HG03045 (cell line): ENCODE measurements at regions not wholly inside any gene's neighbourhood (a gene's known extent, or its start where the extent isn't known, plus 50 kb on each side); places are given as distances from the start of the nearest gene placed in this dataset.

Experiments used
- ATAC-seq: cut with Tn5 transposase; IDR thresholded peaks from one replicate; pipeline ENCODE4 v1.9.1; 2021; ENCODE audit warnings: mild to moderate bottlenecking, moderate library complexity; ENCODE audit not compliant: unreplicated experiment

DNA sequence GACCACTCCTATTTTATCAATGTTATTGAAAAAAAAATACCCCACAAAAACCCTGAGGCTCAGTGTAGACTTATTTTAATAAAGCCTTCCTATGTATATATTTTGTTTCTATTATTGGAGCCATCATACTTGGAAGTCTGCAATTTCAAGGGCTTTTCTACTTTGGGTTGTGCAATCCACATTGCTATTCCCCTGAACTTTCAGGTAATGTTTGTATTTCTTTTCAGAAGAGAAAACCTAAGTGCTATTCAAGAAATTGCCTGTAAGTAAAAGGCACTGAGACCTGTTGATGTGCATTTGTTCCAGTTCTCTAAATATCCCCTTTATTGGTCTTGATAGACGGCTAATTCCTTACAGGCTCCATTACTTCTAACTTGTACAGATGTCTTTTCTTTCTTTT is 280.7 kb upstream of the RAG2 start:
- no peak for ATAC-seq

DNA sequence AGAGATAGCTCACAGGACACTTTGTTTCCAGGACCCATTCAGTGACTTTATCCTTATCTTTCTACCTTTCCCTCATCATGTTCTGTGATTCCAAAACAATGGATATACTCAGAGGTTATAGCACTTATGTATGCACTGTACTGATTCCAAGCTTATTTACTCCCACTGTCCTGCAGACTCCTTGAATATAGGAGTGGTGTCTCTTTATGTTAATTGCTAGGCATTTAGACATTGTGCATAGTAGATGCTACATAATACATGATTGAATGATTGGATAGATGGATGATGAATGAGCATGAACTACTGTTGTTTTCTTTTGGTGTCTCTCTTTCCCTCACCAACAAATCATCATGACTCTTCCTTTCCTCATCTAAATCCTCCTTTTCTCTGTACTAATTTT is 279.1 kb upstream of the RAG2 start:
- ATAC-seq: no peak

DNA sequence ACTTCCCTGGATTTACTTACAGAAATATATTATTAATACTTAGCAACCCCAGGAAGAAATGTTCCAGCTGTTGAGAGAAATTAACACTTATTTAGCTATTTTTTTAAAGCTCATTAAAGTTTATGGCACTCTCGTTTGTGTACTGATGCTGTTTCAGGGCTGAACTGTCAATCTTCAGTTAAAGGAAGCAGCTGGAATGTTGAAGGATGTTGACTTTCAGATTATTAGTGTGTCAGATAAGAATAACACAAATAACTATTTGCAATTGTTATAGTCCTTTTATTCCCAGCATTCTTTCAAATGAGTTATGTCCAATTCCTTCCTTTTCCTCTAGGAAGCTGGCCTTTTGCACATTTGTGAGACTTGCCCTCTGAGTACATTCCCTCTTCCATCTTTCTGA is 278.2 kb upstream of the RAG2 start:
- ATAC-seq: no peak

DNA sequence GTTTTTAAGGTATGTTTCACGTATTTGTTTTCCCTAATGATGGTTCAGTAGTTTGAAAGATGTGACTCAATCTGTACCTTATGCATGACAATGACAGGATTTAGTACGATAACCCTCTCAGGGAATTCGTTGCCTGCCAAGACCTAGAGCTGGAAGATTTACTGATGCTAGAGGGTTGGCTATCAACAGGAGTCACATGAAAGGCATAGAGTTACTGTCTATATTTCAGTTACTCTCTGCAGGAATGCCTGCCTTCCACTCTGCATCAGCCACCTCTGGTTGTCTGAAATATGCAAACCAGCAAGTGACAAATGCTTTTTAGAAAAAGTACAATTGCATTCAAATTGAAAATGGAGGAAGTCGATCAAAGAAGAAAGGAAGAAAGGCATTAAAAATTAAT is 276.3 kb upstream of the RAG2 start:
- ATAC-seq: no peak

DNA sequence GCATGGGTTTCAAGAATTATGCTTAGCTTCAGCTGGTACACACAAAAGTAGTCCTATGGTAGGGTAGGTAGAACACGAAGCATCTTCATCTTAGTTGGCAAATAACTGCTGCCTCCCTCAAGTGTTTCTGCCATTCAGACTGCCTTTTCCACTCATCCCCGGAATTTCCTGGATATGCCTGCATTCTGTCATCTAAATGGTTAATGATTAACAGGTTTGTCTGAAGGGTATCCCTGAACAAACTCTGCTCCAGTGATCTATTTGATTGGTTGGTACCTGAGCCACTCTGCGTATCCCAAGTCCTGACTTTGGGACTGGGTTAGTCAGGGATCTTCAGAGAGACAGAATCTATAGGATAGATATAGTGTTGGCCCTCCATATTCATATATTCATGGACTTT is 272.3 kb upstream of the RAG2 start:
- ATAC-seq: no peak

DNA sequence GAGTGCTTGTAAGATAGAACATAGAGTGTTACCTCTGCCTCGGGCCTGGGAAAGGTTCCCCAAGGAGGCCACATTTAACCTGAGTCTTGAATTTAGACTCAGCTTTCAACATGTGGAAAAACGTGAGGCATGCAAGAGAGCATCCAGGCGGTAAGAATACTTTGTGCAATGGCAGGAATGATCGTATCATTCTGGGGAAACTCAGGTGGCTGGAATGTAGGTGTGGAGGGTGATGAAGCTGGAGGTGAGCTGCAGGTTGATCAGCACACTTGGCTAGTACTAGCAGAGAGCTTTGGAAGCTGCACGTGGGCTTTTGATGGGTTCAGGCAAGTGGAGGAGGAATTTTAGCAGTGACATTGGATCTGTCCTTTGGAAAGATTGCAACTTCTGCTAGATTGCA is 270.3 kb upstream of the RAG2 start:
- no peak for ATAC-seq

DNA sequence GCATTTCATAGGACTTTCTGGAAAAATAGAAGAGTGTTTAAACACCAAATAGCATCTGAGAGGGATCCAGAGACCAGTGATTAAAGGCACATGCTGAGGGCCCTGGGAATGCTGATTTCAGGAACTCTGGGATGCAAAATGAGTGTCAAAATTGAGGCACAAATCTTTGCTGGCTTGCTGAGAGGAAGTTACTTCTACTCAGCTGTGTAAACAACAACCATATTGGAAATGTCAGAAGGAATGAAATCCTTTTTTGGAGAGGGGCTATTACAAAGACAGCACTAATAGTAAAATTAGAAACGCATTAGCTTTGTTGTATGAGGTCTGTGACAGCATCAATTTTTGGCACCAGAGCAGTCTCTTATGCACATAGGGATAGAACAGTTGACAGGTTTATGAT is 267.8 kb upstream of the RAG2 start:
- no peak for ATAC-seq

DNA sequence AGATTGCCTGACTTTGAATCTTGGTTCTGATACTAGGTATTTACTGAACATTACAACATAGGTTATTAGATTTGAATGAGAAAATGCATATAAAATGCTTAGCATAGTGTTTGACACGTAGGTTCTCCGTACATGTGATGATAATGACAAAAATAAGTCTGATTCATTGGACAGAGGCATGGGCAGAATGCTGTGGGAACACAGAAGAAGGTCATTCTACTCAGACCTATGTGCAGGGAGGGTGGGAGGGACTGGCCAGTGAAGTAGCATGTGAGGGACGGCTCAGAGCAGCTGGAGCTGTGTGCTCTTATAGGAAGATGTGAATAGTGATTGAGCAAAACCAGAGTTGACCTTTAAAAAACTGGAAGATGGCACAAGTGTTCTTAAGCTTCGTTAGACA is 256.8 kb upstream of the RAG2 start:
- no peak for ATAC-seq

DNA sequence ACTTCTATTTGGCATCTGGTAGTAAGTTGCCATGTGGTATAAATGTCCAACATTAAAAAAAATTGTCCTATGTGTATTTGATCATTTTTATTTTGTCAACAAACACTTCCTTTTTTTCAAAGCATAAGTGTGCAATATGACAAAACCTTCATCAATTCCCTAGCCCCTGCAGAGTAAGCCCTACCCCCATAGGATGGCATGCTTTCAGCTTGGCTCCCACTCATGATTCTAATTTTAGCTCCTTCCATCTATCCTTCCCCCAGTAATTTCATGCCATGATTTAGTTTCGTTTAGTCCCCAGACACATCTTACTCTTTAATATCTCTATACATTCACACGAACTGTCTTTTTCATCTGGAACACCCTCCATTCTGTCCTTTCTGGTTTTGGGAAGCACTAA is 250.6 kb upstream of the RAG2 start:
- ATAC-seq: no peak

DNA sequence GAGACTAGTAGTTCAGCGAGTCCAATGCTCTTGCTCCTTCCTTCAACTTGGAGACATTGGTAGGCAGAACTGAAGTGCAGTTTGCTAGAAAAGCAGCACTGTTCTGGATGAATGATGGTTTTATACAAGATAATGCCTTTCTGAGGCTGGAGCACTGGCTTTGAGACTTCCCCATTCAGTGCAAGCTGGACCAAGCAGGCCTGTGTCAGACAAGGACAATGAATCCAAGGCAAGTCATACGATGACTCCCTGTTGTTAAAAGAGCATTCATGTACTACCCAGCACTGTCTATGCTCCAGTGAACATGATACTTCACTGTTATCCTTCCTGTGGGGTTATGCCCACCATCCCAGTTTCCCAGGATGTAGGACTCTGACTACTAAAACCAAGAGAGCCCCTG is 242.3 kb upstream of the RAG2 start:
- ATAC-seq: no peak

DNA sequence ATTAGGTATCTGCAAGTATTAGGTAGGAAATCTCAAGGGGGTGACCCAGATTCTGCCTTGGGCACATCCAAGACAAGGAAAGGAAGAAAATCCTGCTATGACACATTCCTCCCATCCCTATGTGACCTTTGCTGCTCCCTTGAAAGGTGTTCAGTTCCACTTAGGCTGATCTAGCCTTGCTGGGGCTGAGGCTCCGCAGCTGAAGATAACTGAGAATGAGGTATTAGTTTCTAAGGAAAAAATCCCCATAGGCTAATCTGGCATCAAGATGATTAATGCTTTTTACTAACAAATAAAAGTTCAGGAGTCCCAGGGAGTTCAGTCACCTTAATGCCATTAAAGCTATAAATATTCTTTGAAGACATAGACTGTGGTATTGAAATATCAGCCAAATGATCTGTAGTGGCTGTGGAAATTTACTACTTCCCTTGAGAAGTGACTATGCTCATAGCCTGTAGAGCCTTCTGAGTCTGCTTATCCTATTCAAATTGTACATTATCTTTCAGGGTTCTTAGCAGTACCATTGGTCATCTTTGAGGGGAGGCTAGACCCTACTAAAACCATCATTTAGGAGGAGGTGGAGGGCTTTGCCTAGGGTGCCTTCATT is 239.9 kb upstream of the RAG2 start:
- ATAC-seq: no peak

DNA sequence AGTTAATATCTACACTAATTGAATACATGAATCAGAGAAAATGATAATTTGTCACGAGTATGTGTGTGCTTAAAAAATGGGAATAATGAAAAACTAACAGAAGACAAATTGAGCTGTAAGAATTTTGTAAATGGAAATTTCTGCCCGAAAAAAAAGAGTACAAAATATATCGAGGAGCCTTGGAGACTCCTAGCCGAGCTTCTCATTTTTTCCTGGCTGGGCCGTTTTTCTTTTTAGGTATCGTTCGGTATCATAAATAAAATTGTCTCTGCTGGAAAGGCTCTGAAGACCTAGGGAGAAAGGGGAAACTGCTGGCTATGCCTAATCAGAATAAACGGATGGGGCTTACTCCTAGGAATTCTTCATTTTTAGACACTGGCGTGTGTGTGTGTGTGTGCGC is 227.2 kb upstream of the RAG2 start:
- ATAC-seq: no peak

DNA sequence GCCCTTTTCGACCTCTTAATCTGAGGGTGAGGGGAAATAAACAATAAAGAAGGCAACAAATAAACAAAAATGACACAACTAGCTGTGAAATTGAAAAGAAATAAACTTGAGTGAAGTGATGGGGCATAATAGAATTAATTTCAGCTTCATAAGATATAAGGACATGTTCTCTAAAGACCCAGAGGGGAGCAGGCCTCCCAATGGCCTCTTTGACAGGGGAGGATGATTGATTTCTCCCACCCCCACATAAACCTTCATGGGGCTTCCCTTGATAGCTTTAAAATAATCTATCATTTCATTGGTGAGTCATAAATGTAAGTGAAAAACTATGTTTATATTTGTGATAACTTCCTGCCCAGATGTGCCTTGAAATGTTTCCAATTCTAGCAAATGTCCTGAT is 226.3 kb upstream of the RAG2 start:
- no peak for ATAC-seq

DNA sequence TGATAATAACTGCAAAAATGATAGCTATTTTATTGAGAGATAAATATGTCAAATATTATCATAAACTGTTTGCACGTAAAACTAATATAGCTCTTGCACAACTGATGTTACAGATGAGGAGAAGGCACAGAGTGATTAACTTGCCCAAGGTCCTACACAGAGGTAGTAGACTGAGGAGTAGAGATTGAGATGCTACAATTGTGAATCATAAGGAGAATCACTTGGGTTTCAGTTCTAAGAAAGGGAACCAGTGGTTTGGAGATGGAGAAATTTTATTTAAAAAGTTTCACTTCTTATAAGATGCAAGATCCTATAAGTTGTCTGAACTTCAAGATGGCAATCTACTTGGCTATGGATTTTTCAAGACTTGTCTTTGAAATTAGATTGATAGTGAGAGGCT is 224.8 kb upstream of the RAG2 start:
- ATAC-seq: no peak

DNA sequence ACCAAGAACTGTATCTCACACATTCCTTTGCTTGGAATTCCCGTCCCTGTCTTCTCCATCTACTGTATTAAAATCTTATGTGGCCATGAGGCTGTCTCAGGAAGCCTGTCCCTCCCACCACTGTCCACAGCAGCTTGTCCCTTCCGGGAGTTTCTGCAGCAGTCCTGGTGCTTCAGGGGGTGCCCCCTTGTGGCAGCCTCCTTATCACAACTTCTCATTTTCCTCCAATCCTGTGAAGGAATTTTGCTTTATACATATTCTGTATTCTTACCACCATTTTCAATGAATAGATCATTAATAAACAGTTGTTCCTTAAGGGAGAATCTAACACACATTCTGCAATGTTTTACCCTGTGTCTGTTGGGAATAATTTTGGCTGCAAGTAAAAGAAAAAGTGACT is 220.4 kb upstream of the RAG2 start:
- no peak for ATAC-seq

DNA sequence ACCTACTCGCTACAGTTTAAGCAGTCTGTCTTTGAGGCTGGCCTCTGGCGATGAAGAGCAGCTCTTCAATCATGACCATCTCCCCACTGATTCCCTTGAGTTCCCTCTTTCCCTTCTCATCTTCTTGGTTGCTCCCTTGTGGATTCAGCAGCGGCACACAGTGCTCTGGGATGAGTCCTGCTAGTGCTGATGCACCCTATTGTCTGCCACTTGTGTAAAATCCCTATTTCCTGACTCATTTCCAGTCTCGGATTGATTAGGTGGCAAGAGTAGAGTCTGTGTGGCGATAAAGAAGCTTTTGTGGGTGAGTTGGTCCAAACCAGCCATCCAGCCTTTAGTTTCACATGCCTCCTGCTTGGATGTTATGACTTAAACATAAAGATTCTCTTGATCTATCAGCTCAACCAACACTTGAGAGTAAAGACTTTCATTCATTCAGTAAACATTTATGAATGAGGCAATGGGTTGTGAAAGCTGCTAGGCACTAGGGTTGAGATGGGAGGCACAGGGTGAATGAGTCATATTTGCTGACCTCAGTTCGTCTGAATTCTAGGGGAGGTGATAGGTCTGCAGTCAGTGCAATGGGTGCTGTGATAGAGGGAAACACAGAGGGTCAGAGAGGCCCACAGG is 219.4 kb upstream of the RAG2 start:
- no peak for ATAC-seq

DNA sequence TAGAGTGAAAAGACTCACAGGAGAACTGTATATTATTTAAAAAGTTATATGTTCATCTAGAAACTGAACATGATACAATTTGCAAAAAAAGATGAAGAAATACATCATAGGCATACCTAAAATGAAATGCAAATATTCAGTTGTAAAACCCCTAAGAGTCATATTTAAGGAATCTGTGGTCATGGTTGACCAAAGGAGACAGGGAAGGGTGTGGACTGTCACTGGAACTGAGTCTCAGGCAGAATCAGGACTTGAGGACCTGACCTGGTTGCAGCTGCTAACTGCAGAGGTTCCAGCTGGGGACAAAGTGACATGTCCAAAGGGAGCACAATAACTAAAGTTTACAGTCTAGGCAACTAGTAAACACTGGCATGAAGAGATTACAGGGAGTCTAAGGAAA is 211.3 kb upstream of the RAG2 start:
- ATAC-seq: no peak

DNA sequence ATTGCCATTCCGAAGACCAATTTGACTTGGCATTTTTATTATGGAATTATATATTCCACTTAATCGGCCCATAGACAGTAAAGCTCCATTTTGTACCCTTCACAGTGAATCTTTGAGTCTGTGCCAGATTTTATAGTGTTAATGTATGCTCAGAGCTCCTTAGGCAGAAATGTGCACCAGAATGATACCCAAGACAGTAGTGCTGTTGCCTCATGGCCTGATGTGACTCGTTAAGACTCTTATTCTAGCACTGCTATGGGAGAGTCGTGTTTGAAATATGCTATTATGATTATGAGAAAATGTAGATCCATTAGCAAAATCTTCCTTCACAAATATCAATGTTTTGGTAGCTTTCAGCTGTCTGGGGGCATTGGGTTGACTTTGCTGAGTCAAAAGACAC is 209.8 kb upstream of the RAG2 start:
- ATAC-seq: no peak

DNA sequence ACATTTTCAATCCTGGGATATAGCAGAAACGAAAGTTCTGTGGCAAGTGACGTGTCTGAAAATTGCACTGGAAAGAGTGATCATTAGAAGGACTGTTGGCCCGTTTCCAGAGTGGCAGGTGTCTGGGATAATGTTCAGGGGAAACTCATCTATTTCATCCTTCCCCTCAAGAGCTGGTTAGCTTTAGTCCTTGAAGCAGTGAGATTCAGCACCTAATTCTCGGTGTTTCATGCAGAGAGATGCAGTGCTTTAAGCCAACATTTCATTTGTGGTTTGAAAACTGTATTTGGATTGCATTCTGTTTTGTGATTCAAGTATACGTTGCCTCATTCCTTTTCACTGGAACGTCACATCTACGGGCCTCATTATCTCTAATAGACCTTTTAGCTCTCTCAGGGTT is 205.0 kb upstream of the RAG2 start:
- ATAC-seq: no peak

DNA sequence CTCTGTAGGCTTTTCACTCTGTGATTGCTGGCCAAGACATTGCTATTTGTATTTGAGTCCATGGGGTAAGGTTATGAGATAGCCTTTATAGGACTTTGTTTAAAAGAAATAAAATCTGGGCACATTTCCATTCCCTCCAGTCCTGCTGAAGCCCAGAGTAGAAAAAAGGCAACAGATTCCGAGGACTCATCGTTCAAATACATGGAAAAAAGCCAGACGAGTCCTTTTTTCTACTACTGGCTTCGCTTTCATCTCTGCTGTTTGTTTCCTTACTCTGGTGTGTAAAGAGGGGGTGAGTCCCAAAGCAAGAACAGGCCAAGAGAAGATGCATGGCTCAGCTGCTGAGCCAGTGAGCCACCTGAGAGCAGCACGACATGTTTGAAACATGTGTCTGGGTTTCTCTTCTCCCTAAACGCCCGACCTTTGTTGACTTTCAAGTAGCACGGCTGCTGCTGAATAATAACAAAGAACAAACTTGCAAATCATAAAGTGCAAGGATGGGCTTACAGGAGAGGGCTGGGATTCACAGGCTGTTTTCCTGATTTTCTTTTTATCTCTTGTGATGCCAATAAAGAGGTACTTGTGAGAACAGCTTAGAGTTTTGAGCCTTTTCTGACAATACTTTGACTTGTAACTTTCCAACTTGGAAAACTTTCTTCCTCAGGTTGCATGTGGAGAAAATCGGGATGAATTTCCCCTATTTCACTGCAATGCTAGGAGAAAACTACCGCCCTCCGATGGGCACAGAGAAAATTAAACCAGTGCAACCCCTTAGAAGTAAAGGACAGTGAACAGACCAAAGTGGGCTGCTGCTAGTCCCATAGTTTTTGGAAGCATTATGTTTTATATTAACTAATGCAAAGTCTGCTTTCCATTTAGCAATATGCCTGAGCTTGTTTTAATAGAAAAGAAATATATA is 195.2 kb upstream of the RAG2 start:
- no peak for ATAC-seq

DNA sequence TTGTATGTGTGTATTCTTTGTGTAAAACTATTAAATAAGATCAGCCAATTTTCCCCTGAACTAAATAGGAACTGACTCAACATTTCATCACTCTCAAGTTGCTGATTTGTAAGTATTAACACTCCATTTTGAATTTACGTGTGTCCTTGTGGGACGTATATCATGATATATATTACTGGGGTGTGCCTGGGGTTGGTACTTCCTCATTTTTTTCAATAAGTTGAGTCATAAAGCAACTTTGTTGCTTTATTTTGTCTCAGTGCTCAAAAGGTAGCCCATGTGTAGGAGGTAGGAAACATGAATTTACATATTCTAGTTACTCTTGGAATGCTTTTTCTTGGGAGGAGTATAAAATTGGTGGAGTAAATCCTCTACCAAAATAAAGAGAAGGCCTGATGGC is 193.9 kb upstream of the RAG2 start:
- ATAC-seq: no peak

DNA sequence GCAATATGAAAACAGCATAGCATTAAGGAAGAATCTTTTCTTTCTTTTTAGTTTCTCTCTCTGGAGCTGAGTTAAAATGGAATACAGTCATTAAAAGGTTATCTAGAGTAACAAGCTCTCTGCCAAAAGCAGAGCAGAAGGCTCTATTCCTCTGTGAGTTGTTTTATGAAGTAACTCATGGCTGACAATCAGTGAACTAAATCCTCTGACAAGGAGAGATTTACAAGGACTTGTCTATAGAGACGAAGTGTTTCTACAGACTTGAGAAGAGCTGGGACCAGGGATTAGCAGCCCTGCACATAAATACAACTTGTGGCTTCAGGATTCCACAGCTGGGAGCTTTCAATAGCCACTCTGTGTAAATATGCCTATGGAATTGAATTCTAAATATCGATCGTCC is 192.5 kb upstream of the RAG2 start:
- no peak for ATAC-seq
